ENCODE measurements at regions not wholly inside any gene's neighbourhood (a gene's known extent, or its start where the extent isn't known, plus 50 kb on each side); places are given as distances from the start of the nearest gene placed in this dataset.

DNA sequence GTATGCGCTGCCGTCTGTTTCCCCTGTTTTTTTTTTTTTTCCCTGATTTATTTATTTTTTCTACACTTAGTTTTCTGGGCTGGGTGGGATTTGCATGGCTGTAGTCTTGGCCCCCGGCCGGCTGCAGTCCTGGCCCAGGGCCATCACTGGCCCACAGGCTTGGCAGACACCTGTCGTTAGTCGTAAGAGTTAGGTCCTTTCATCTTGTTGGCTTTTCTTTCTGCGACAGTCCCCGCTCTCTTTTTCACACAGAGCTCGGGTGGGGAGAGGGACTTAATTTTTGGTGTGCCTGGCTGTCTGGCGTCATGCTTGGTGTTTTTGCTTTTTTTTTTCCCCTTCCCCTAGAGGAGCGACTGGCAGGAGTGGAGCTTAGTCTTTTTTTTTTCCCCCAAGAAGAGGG is 183.4 kb downstream of the KLF13 start:
- DNase-seq (ENCODE audit: low spot score) = no peak

DNA sequence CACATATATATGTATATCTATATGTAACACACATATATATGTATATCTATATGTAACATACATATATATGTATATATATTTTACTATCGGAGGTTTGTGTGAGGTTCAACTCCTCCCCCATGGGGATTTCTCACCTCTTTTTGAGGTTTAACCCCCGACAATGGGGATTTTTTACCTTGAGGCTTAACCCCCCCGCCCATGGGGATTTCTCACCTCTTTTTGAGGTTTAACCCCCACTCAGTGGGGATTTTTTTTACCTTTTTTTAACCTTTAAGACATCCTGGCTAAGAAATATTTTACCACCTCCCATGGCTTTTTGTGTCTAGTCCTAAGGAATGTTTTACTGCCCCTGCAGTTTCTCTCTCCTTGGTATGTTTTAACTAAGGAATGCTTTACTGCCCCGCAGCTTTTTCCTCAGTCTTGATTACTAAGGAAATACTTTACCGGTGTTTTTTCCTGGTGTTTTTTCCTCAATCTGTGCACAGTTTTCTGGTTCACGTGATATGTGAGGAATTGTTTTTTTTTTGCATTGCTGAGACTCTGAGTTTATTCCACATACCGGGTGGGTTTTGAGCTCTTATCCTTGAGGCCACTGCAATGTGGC is 185.2 kb downstream of the KLF13 start:
- DNase-seq (ENCODE audit: low spot score) = no peak

DNA sequence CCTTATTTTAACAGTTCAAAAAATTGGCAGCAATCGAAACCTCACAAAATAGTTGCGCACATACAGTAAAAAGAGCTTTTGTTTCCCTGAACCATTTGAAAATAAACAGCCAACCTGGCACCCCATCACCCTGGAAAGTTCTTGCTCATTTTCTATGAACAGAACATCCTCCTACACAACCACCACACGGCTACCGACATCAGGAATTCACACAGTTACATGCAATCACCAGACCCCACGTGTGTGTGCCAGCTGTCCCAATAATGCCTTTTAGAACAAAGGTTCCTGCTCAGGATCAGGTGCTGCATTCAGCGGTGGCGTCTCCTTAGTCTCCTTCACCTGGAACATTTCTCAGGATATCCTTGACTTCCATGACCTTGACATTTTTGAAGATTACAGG is 186.5 kb downstream of the KLF13 start:
- no peak for DNase-seq (ENCODE audit: low spot score)

DNA sequence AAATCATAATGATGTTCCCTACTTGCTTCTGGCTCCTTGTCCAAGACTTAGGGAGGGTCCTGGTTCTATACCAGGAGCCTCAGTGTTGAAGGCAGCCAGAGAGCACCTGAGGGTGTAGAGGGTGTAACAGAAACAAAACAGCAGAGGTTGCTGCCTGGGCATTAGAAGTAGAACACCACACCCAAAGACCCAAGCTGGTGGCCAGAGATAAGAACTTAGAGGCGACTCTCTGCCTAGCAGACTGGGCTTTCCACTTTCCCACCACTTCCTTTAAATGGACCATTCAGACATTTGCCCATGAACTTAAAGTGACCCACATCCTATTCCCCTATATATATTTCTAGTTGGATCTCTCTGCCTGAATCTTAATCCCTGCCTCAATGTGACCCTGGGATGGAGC is 189.8 kb downstream of the KLF13 start:
- peak; percentile 67 for DNase-seq (ENCODE audit: low spot score)

DNA sequence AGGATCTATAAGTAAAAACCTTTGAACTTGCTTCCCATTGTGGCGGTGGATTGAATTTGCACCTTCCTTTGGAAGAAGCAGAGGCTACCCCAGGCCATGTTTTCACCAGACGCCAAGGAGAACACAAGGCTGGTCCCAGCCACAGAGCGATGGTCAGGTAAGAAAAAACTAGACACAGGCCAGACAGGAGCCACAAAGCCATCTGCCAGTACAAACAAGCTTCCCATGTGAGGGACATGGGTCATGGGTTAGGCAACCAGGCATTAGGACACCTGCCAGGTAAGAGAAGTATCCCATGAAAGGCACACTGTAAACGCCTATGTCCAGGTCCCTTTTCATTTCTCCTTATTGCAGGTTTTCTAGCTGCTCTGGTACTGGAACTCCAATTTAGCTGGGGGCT is 190.2 kb downstream of the KLF13 start:
- DNase-seq (ENCODE audit: low spot score) = peak; percentile 7

DNA sequence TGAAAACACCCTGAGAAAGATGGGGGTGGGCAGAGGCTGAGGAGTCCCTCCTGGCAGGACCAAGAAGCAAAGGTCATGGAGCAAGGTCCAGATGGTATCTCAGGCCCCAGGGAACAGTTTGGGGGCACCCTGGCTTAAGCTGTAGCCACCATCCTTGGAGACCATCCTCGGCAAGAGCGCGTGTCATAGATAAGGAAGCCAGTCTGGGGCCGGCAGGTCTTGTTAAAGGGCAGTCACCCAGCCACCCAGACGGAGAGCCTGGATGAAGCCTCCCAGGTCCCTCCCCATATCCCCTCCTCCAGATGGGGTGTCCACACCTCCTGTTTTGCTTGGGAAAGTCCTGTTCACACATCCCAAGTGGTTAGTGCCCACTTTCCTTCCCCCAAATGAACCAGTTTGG is 191.1 kb downstream of the KLF13 start:
- no peak for DNase-seq (ENCODE audit: low spot score)

DNA sequence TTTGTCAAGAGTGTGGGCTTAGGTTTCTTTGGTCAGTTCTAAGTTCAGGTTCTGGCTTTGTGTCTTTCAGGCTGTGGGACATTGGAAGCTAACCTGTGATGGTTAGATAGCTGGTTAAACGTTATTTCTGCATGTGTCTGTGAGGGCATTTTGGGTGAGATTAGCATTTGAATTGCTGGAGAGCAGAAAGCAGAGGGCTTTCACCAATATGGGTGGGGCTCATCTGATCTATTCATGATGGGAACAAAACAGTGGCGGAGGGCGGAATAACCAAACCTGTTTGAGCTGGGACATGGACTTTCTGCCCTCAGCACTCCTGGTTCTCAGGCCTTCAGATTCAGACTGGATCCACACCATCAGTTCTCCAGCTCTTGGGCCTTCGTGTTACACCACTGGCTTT is 195.4 kb downstream of the KLF13 start:
- no peak for DNase-seq (ENCODE audit: low spot score)

DNA sequence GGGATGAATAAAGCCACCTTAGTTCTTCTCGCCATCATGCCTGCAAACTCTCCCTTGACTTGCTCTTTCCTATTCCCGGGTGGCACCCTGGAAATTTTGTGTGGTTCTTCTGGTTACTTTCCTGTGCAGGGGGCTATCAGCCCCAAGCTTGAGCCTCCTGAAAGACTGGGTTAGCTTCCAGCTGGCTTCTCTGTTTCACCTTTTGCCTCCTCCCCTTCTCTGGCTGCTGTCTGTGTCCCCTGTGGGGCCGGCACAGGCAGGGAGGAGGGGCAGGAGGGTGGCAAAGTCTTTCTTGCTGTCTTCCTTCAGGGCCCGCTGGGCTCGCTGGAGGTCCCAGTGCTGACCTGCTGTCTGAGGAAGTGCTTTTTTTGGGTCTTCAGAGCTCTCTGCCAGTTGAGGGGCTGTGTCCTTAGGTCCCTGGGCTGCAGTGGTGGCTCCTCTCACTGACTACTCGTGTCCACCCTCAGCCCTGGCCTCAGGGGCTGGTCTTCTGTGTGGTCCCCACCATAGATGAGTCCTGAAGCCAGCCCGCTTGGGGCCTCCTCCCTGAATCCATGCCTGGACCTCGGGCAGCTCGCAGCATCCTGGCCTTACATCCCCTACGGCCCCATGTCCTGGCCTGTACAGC is 196.5 kb downstream of the KLF13 start:
- DNase-seq (ENCODE audit: low spot score) = no peak

DNA sequence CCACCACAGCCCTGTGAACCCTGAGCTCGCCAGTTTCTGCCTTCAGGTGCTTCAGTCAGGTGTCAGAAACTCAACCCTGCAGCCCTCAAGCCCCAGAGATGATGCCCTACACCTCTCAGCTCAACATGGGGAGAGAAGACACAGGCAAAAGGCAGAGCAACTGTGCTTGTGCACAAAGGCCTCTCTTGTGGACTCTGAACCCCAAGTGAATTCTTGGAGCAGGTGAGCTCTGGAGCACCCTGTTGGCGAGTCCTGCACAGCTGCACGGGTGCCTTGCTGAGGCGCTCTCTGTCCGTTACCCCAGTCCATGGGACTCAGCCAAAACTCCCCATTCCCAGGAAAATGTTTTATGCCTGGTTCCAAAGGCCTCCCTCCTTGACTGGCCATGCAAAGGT is 197.0 kb downstream of the KLF13 start:
- no peak for DNase-seq (ENCODE audit: low spot score)

DNA sequence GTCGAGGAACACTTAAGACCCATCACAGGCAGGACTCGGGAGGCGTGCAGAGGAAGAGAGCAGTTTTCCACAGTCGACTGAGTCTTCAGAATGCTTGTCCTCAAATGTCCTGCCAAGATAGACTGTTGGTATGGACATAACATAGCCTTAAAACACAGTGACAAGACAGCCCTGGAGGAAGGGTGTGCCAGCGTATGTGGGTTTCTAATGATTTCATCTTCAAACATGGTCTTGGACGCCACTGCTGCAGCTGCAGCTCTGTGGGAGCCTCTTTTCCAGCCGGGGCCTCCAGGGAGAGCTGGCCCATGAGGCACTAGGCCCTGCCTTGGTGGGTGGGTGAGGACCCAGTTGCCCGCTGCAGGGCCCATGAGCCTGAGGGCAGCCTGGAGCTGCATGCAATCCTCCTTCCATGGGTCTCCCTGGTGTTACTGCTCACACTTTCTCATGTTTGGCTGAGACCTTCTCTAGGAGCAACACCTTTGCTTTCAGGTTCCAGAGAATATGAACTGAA is 198.6 kb downstream of the KLF13 start:
- DNase-seq (ENCODE audit: low spot score) = no peak

DNA sequence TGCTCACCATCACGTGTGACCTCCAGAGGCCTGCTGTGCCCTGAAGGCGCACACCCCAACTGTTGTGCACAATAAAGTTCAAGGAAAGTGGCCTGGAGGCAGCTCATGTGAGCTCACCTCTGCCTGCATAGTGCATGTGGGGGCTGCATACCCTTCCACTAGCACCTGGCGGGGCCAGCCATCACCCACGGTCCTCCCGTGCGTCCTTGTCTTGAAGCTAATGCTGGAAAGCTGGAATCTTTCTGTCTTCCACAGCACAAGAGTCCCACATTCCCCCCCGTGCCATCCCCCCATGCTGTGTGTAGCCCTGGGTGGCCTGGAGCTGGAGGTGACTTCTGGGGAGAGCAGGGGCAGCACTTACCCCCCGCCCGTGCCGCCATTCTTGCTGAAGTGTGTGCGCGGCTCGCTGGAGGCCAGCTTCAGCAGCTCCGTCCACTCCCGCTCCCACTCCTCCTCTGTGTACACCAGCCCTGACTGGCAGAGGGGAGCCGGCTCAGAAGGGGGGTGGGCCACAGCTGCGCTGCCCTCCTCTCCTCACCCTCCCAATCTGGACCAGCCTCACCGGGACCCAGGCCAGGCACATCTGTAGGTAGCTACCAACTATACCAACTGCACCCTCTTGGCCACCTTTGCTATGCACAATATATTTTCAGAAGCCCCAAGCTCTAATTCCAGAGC is 199.5 kb downstream of the KLF13 start:
- no peak for DNase-seq (ENCODE audit: low spot score)

DNA sequence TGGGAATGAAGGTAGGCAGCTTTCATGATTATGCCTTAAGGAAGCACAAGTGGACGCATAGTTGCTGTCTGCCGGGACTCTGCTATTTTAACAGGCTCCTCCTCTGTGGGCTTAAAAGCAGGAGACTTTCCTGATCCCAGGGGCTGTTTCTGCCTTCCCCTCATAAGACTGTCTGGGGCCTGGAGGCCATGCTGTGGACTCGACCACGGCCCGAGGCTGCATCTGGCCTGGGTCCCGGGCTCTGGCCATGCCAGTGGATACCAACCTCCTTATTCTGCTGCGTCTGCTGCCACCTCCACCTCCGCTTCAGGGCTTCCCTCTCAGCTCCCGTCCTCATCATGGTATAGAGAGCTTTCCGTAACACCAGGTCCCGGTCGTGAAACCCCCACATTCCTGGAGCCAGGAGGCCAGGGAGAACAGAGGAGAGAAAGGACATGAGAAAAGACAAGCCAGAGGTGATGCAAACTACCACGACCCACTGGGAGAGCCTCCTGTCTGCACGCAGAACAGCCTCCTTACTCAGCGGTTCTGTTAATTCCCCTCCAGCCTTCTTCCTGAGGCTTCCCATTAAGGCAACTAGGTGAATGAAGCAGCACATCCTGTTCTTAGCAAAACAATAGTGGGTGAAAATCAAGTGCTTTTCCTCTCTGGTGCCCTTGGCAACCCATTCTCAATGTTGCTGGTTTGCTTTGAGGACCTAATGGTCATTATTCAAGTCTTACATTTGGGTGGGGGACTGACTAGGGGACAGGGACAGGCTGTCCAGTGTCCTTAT is 200.5 kb downstream of the KLF13 start:
- no peak for DNase-seq (ENCODE audit: low spot score)

DNA sequence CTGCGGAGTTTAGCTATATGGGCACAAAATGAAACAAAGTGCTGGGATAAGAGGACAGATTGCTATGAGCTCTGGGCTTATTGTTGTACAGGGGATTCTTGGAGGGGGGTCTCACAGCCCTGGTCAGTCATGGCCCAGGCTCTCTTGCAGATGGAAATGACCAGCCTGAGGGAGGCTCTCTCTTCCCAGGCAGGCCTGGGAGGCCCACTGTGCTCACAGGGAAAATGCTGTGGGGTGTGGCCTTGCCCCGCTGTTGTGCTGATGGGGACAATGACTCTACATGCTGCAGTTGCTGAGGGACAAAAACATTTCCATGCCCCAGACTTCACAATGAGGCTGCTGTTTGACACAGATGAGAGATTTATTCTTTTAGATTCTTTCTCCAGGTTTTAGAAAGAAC is 202.2 kb downstream of the KLF13 start:
- DNase-seq (ENCODE audit: low spot score) = no peak

DNA sequence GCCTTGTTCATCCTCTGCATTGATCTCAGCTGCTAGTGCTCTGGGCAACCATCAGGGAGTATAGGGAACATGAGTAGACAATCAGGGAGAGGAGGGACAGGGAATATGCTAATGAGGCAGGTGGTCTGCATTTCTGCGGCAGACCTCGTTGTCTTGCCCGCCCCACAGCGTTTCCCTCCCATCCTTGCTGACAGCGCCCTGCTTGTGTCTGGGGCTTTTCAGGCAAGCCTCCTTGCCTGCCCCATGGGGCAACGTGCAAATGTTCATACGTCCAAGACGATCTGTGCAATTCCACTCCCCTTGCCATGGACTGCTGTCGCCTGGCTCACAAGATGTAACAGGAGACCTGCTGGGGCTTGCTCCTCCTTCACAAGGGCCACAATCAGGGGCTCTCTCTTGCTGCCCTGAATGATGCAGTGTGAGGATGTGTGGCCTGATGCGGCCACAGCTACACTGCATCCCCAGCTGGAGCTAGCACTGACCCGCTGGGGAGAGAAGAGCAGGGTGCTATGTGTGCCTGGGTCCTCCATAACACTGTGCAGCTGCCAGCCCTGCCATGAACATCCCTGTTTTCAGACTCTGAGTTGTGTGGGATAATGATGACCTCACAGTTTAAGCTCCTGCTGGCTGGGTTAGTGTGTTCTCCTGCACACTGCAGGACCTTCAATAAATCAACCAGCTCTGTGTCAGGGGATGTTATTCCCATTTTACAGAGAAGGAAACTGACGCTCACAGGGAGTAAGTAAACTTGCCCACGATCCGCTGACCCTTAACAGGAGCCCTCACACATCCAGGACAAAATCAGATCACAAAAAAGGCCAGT is 211.3 kb downstream of the KLF13 start:
- no peak for DNase-seq (ENCODE audit: low spot score)

DNA sequence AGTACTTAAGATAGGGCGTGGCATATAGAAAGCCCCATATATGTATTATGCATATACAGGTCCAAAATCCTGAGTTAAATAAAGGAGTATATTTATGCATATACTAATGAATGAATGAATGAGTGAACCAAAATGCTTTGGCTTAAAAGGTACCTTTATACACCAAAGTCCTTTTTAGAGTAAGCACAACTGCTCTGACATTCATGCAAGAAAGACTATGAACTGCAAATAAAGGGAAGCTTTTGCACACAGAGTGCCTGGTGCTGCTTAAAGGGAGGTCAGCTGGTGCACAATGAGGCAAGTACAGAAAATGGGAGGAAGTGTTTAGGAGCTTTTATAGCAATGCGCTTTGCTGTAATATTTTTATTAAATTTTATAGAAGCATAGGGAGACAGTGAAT is 214.0 kb downstream of the KLF13 start:
- no peak for DNase-seq (ENCODE audit: low spot score)

DNA sequence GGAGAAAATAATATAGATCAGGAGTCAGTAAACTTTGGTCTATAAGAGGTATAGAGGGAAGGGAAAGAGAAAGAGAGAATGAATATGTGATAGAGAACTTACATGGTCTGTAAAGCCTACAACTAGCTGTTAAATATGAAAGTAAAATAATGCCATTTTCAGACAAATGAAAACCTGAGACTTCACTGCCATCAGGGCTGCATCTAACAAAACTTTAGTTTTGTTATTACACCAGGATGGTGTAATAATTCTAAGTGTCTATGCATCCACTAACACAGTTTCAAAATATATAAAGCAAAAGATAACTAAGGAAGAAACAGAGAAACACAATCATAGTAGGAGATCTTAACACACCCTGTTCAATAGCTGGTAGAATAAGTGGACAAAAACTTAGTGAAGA is 217.7 kb downstream of the KLF13 start:
- no peak for DNase-seq (ENCODE audit: low spot score)

DNA sequence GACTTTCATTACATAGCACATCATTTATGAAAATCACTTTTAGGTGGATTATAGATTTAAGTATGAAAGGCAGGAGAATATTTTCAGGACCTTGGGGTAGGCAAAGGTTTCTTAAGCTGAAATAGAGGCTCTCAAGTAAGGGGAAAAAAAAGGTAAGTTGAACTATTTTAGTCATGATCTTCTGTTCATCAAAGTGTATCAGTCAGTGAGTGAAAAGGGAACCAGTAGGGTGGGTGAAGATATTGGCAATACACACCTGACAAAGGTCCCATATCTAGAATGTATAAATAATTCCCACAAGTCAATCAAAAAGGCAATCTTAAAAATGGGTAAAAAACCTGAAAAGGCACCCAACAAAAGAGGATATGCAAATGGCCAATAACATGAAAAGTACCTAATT is 218.6 kb downstream of the KLF13 start:
- no peak for DNase-seq (ENCODE audit: low spot score)

DNA sequence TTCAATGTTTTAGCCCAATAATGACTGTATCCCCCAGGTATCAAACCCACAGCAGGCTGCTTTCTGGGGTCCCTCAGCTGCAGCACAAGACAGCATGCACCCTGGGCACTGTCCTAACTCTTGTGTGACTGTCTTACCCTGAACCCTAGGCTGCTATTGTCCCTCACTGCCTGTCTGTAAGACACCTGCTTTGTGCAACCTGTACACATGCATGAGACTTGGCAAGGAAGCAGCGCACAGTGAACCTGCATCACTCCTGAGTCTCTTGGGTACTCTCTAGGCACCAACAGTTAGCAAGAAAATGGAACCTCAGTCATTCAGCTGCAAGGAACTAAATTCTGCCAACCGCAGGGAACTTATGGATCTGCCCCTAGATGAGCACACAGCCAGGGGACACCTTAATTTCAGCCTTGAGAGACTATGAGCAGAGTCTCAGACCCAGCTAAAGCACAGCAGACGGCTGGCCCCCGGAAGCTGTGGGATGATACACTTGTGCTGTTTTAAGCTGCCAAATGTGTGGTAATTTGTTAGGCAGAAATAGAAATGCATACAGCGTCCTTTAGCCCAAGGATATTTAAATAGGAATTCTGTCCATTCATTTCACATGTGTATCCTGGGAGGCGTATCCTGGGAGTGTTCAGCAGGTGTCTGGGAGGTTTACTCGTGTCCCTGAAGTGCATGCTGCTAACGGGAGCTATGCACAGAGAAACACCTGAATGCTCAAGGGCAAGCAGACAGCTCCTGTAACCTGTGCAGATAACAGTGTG is 223.8 kb downstream of the KLF13 start:
- no peak for DNase-seq (ENCODE audit: low spot score)

DNA sequence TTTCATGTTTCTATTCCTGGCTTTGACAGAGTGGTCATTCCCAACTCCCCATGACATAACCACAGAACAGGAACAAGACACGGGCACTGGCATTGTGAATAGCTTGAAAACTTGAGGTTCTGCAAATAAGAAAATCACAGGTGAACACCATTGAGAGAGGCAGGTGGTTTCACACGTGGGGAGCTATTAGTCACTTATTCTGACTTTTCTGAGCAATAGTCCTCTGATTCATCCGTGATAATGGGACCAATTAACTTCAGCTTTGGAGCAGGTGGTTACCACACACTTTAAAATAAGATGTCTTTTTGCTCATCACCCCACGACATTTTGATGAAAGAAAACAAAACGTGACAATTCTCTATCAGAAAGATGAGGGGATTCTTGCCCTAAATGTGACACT is 224.7 kb downstream of the KLF13 start:
- DNase-seq (ENCODE audit: low spot score) = no peak

DNA sequence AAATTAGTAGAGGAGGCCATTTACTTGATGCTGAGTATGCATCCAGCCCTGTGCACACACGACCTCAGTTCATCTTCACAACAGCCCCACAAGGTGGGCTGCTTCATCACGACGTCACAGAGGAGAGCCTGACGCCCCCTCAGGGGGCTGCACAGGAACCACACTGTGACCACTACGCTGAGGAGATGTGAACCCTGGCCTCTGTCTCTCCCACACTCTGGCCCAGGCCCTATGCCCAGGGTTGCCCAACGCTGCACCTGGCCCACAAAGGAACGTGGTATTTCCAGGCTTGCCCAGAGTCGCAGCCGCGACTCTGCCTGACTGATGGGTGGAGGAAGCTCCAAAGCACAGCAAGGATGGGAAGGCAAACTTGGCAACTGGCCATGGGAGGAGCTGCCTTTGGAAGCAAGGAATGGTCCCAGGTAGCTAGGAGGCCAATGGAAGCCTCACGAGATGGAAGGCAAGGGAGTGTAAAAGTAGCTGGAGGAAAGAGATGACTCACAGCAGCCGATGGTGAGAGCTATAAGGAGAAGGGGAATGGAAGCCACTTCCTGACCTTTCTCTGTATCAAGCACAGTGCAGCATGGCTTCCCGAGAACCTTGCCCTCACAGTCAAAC is 226.0 kb downstream of the KLF13 start:
- no peak for DNase-seq (ENCODE audit: low spot score)

DNA sequence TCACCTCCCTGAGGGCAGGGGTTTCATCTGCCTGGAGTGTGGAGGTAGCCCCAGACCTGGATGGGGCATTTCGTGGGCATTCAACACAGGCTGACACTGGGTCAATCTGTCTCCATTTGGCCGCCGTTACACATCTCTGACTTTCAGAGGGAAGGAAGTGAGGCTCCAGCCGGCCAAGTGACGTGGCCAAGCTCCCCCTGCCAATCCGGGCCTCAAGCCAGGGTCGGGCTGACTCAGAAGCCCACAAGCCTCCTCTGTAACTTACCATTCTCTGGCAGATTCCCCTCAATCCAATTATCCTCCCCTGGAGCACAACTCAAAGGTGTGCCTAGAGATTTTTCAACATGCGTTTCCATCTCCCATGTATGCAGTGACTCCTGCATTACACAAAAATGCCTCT is 227.6 kb downstream of the KLF13 start:
- DNase-seq (ENCODE audit: low spot score) = no peak
